ENCODE measurements at regions not wholly inside any gene's neighbourhood (a gene's known extent, or its start where the extent isn't known, plus 50 kb on each side); places are given as distances from the start of the nearest gene placed in this dataset.
"Not testable (repeated sequence)": the region's sequence is repeated elsewhere in the genome, so short reads cannot be mapped to it uniquely, and the experiment has no call there.

DNA sequence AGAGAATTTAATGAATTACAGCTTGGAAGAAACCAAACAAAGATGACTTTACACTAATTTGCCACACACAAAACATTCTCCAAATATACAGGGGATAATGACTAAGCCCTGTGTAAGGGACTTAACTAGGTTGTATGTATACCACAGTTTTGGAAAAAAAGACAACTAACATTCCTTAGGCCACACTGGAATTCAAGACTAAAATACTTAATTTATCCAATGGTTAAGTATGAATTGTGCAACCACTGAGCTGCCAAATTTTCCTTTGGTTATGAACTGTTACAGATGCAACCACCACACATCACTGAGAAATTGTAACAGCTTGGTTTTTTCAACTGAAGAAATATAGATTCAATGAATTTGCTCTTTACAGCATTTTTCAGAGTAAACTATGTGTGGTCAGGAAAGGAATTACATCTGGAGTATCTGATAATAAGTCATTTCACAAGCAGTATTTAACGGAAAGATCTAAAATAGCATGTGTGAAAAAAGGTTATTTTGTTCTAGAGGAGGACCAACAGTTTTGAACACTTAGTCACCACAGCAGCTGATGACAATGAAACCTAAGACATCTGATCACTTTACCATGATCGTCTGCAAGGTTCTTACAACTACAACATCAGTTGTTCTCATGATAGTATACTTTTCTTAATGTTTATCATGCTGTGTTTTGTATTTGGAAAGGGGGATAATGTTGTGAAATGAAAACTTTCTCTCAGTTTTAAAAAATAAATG is 318.8 kb downstream of the BCKDHB start:
- H3K4me3 Mint-ChIP-seq, result no peak overlapping the region
- no peaks in the 10 kb centered on the region for H3K36me3 Mint-ChIP-seq
- Histone ChIP-seq H4K20me1 (ENCODE audit: insufficient read depth, low read length) (no peaks in the 10 kb centered on the region), H3K9ac (ENCODE audit: insufficient read depth, low read length, poor library complexity, severe bottlenecking) (no peak overlapping the region), H3K79me2 (ENCODE audit: insufficient read depth, low read length) (no peaks in the 10 kb centered on the region), H3K27ac (ENCODE audit: low read depth in 1 of 2, low read length in 2 of 2) (no peak overlapping the region), H3K27me3 (ENCODE audit: control insufficient read depth in 2 of 2, insufficient read depth in 2 of 2, low read length in 2 of 2) (no peaks in the 10 kb centered on the region), H3K9me3 (replicated peaks in 1 of 2; ENCODE audit: control insufficient read depth in 1 of 2, insufficient read depth in 1 of 2, low read length in 2 of 2) (peaks cover 20 to 23% of the 10 kb centered on the region in 2 donors), H3K4me2 (replicated peaks; ENCODE audit: extremely low read depth, low read length, poor library complexity, severe bottlenecking) (no peak overlapping the region), H3K36me3 (replicated peaks in 1 of 2; ENCODE audit: control insufficient read depth in 1 of 2, insufficient read depth in 2 of 2, low read length in 2 of 2) (no peaks in the 10 kb centered on the region), H3K4me1 (ENCODE audit: control insufficient read depth in 1 of 2, insufficient read depth in 2 of 2, low read length in 2 of 2) (no peaks in the 10 kb centered on the region), H2AFZ (ENCODE audit: insufficient read depth, low read depth, low read length, poor library complexity, severe bottlenecking) (no peak overlapping the region), H3K4me3 (replicated peaks in 1 of 3; ENCODE audit: low read depth in 2 of 3, low read length in 3 of 3) (no peak overlapping the region)
- no peak for DNase-seq
- H3K9me3 Mint-ChIP-seq, result peaks cover 14 to 28% (median 17%) of the 10 kb centered on the region in 7 donors
- no peaks in the 10 kb centered on the region for H3K4me1 Mint-ChIP-seq
- H3K27me3 Mint-ChIP-seq (ENCODE audit: low read depth in 3 of 3), result peaks cover 0 to 1% (median 0%) of the 10 kb centered on the region in 3 donors
- WGBS (ENCODE audit: insufficient coverage), result no CpG with 5 or more reads among the region's 2 CpGs
- TF ChIP-seq, protein P1, sequence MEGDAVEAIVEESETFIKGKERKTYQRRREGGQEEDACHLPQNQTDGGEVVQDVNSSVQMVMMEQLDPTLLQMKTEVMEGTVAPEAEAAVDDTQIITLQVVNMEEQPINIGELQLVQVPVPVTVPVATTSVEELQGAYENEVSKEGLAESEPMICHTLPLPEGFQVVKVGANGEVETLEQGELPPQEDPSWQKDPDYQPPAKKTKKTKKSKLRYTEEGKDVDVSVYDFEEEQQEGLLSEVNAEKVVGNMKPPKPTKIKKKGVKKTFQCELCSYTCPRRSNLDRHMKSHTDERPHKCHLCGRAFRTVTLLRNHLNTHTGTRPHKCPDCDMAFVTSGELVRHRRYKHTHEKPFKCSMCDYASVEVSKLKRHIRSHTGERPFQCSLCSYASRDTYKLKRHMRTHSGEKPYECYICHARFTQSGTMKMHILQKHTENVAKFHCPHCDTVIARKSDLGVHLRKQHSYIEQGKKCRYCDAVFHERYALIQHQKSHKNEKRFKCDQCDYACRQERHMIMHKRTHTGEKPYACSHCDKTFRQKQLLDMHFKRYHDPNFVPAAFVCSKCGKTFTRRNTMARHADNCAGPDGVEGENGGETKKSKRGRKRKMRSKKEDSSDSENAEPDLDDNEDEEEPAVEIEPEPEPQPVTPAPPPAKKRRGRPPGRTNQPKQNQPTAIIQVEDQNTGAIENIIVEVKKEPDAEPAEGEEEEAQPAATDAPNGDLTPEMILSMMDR (IDR thresholded peaks at IDR 0.05), result no peak
- H3K27ac Mint-ChIP-seq, result no peak overlapping the region
- intact Hi-C loops (cut with micrococcal nuclease), result no loop called here

DNA sequence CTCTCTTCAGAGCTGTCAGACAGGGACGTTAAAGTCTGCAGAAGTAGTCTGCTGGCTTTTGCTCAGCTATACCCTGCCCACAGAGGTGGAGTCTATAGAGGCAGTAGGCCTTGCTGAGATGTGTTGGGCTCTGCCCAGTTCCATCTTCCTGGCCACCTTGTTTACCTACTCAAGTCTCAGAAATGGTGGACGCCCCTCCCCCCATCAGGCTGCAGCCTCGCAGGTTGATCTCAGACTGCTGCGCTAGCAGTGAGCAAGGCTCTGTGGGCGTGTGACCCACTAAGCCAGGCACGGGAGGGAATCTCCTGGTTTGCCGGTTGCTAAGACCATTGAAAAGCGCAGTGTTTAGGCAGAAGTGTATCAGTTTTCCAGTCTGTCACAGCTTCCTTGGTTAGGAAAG is 305.0 kb downstream of the BCKDHB start:
- Histone ChIP-seq H2AFZ (ENCODE audit: insufficient read depth, low read depth, low read length, poor library complexity, severe bottlenecking) (no peak overlapping the region), H4K20me1 (ENCODE audit: insufficient read depth, low read length) (no peaks in the 10 kb centered on the region), H3K4me2 (replicated peaks; ENCODE audit: extremely low read depth, low read length, poor library complexity, severe bottlenecking) (no peak overlapping the region), H3K9me3 (replicated peaks in 1 of 2; ENCODE audit: control insufficient read depth in 1 of 2, insufficient read depth in 1 of 2, low read length in 2 of 2) (peaks cover 9 to 13% of the 10 kb centered on the region in 2 donors), H3K4me1 (ENCODE audit: control insufficient read depth in 1 of 2, insufficient read depth in 2 of 2, low read length in 2 of 2) (no peaks in the 10 kb centered on the region), H3K4me3 (replicated peaks in 1 of 3; ENCODE audit: low read depth in 2 of 3, low read length in 3 of 3) (no peak overlapping the region), H3K9ac (ENCODE audit: insufficient read depth, low read length, poor library complexity, severe bottlenecking) (no peak overlapping the region), H3K27me3 (ENCODE audit: control insufficient read depth in 2 of 2, insufficient read depth in 2 of 2, low read length in 2 of 2) (no peaks in the 10 kb centered on the region), H3K79me2 (ENCODE audit: insufficient read depth, low read length) (no peaks in the 10 kb centered on the region), H3K27ac (ENCODE audit: low read depth in 1 of 2, low read length in 2 of 2) (no peak overlapping the region), H3K36me3 (replicated peaks in 1 of 2; ENCODE audit: control insufficient read depth in 1 of 2, insufficient read depth in 2 of 2, low read length in 2 of 2) (no peaks in the 10 kb centered on the region)
- Mint-ChIP-seq H3K9me3 (peaks cover 12 to 38% (median 19%) of the 10 kb centered on the region in 7 donors), H3K4me1 (no peaks in the 10 kb centered on the region), H3K4me3 (no peak overlapping the region), H3K27me3 (ENCODE audit: low read depth in 3 of 3) (no peaks in the 10 kb centered on the region), H3K36me3 (no peaks in the 10 kb centered on the region), H3K27ac (no peak overlapping the region)
- TF ChIP-seq, protein P1 (IDR thresholded peaks at IDR 0.05), result no peak
- intact Hi-C loops (cut with micrococcal nuclease), result no loop called here
- no peak for DNase-seq
- WGBS (ENCODE audit: insufficient coverage), result 94% methylated on average over 6 of the region's 8 CpGs

DNA sequence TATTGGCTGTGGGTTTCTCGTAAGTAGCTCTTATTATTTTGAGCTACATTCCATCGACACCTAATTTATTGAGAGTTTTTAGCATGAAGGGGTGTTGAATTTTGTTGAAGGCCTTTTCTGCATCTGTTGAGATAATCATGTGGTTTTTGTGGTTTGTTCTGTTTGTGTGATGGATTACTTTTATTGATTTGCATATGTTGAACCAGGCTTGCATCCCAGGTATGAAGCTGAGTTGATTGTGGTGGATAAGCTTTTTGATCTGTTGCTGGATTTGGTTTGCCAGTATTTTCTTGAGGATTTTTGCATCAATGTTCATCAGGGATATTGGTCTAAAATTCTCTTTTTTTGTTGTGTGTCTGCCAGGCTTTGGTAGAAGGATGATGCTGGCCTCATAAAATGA is 301.5 kb downstream of the BCKDHB start:
- H3K4me1 Mint-ChIP-seq; H3K27ac ChIP-seq (ENCODE audit: low read depth in 1 of 2, low read length in 2 of 2); H3K4me3 Mint-ChIP-seq; H3K36me3 Mint-ChIP-seq; H3K4me2 ChIP-seq (replicated peaks; ENCODE audit: extremely low read depth, low read length, poor library complexity, severe bottlenecking); intact Hi-C loops (cut with micrococcal nuclease); H3K27me3 Mint-ChIP-seq (ENCODE audit: low read depth in 3 of 3); H3K27ac Mint-ChIP-seq; H3K4me3 ChIP-seq (replicated peaks in 1 of 3; ENCODE audit: low read depth in 2 of 3, low read length in 3 of 3); DNase-seq; H3K79me2 ChIP-seq (ENCODE audit: insufficient read depth, low read length); H3K27me3 ChIP-seq (ENCODE audit: control insufficient read depth in 2 of 2, insufficient read depth in 2 of 2, low read length in 2 of 2); H3K36me3 ChIP-seq (replicated peaks in 1 of 2; ENCODE audit: control insufficient read depth in 1 of 2, insufficient read depth in 2 of 2, low read length in 2 of 2); H3K9ac ChIP-seq (ENCODE audit: insufficient read depth, low read length, poor library complexity, severe bottlenecking); H4K20me1 ChIP-seq (ENCODE audit: insufficient read depth, low read length); H2AFZ ChIP-seq (ENCODE audit: insufficient read depth, low read depth, low read length, poor library complexity, severe bottlenecking); H3K4me1 ChIP-seq (ENCODE audit: control insufficient read depth in 1 of 2, insufficient read depth in 2 of 2, low read length in 2 of 2): not testable (repeated sequence)
- H3K9me3 Mint-ChIP-seq, result peaks cover 9 to 38% (median 20%) of the 10 kb centered on the region in 7 donors
- H3K9me3 ChIP-seq (replicated peaks in 1 of 2; ENCODE audit: control insufficient read depth in 1 of 2, insufficient read depth in 1 of 2, low read length in 2 of 2), result peaks cover 9 to 15% of the 10 kb centered on the region in 2 donors
- WGBS (ENCODE audit: insufficient coverage), result 94% methylated on average over 2 of the region's 2 CpGs

Data from CD14-positive monocyte (primary cell).